Uterus (tissue), 3 donors: ENCODE measurements at regions not wholly inside any gene's neighbourhood (a gene's known extent, or its start where the extent isn't known, plus 50 kb on each side); places are given as distances from the start of the nearest gene placed in this dataset.

Experiments used
- DNase-seq, 2 donors: peaks; one replicate each; pipeline ENCODE4 v3.0.0-alpha.2; 2019 to 2020
- H3K27ac ChIP-seq, 2 donors: fragments of 200-600 bp; sonication (generic); 1 replicate in 1 of 2; 2 replicates in 1 of 2; pipeline ENCODE4 v1.5.1; 2016 to 2018
- H3K27me3 ChIP-seq, 2 donors: fragments of 200-600 bp; sonication (generic); one replicate each; pipeline ENCODE4 v1.5.1; 2018 to 2019; ENCODE audit warnings: control low read depth in 1 of 2
- H3K36me3 ChIP-seq, 2 donors: fragments of 200-600 bp; sonication (generic); one replicate each; pipeline ENCODE4 v1.5.1; 2019; ENCODE audit warnings: control low read depth in 1 of 2
- H3K4me1 ChIP-seq, 2 donors: fragments of 200-600 bp; sonication (generic); one replicate each; pipeline ENCODE4 v1.5.1; 2018 to 2019; ENCODE audit warnings: control low read depth in 1 of 2
- H3K4me3 ChIP-seq, 2 donors: fragments of 200-600 bp; sonication (generic); 1 replicate in 1 of 2; 2 replicates in 1 of 2; pipeline ENCODE4 v1.5.1; 2018 to 2019; ENCODE audit warnings: mild to moderate bottlenecking in 1 of 2
- H3K9me3 ChIP-seq, 2 donors: fragments of 200-600 bp; sonication (generic); one replicate each; pipeline ENCODE4 v1.5.1; 2019; ENCODE audit warnings: control low read depth in 1 of 2
- POLR2A ChIP-seq, 2 donors: fragments of 450-650 bp; IDR thresholded peaks; one replicate each; pipeline ENCODE4 v1.6.1; 2016; ENCODE audit warnings: antibody characterized with exemption in 2 of 2, mild to moderate bottlenecking in 1 of 2, moderate library complexity in 1 of 2
- intact Hi-C: fragments of 100-400 bp; cut with DNase I; formaldehyde crosslinking; loops from one replicate; pipeline ENCODE4 v1.15.1; 2023; ENCODE audit warnings: low total_unique reads
- TF ChIP-seq, protein P1 (sequence below), 4 experiments: fragments of 200-600 bp in 2 of 4; fragments of 450-650 bp in 2 of 4; sonication (generic) in 2 of 4; IDR thresholded peaks; one replicate each; pipeline ENCODE4 v1.5.1; 2016 to 2019; ENCODE audit warnings: antibody characterized with exemption in 4 of 4, mild to moderate bottlenecking in 2 of 4, moderate library complexity in 1 of 4
- donor health status: DM: yes; HTN: yes; CAD: no.

DNA sequence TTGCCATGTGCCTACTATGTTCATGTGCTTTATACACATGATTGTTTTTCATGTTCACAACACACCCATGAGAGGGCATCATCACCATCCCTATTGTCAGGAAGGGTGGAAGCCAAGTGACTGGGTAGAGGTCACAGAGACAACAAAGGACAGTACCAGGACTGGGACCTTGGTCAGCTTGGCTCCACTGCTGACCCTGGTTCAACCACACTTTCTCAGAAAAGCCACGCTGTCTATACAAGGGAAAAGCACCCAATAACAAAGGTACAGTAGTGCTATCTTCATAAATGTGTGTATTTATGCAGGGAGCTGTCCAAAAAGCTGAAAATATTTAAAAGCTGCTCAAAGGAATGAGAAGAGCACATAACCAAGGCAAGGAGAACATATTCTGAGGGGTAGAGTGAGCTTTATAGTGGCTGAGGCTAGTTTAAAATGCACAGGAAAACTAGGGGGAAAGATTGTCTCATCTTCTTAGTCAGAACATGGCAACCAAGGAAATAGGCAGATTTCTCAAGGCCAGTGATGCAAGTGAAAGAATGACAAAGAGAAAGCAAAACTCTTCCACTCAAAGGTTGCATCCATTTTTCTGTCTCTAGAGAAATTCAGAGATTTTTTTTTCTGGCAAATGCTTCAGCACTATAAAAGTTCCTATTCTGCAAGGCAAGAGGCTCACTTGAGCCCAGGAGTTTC, 415.0 kb downstream of the FOXO1 start:
- H3K27me3 ChIP-seq = no peaks in the 10 kb centered on the region
- H3K36me3 ChIP-seq = no peaks in the 10 kb centered on the region
- H3K4me3 ChIP-seq = no peak overlapping the region
- H3K4me1 ChIP-seq = no peaks in the 10 kb centered on the region
- TF ChIP-seq POLR2A (IDR thresholded peaks at IDR 0.05) = no peak
- TF ChIP-seq, protein P1, sequence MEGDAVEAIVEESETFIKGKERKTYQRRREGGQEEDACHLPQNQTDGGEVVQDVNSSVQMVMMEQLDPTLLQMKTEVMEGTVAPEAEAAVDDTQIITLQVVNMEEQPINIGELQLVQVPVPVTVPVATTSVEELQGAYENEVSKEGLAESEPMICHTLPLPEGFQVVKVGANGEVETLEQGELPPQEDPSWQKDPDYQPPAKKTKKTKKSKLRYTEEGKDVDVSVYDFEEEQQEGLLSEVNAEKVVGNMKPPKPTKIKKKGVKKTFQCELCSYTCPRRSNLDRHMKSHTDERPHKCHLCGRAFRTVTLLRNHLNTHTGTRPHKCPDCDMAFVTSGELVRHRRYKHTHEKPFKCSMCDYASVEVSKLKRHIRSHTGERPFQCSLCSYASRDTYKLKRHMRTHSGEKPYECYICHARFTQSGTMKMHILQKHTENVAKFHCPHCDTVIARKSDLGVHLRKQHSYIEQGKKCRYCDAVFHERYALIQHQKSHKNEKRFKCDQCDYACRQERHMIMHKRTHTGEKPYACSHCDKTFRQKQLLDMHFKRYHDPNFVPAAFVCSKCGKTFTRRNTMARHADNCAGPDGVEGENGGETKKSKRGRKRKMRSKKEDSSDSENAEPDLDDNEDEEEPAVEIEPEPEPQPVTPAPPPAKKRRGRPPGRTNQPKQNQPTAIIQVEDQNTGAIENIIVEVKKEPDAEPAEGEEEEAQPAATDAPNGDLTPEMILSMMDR (IDR thresholded peaks at IDR 0.05) = no peak
- no peak for DNase-seq
- intact Hi-C loops = no loop called here
- H3K9me3 ChIP-seq = no peaks in the 10 kb centered on the region
- H3K27ac ChIP-seq = peak overlapping the region; percentile 67 to 68

DNA sequence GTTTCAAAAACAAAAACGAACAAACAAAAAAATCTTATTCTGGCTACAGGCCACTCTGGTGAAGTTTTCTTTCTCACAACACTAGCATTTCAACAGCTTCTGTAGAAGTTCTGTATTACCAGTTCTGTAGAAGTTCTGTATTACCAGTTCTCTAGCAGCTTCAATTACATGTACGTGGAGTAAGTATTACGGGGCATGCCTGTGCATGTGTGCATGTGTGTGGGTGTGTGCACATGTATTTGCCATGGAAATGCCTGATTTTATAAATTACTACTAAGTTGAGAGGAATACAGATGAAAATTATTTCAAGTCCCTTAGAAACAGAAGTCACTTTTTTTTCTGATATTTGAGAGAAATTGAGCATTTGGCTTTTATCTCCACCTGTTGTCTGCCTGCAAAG, 414.2 kb downstream of the FOXO1 start:
- Histone ChIP-seq H3K27ac (peak overlapping the region; percentile 67 to 68), H3K36me3 (no peaks in the 10 kb centered on the region), H3K27me3 (no peaks in the 10 kb centered on the region), H3K9me3 (no peaks in the 10 kb centered on the region), H3K4me1 (no peaks in the 10 kb centered on the region), H3K4me3 (no peak overlapping the region)
- intact Hi-C loops = no loop called here
- no peak for DNase-seq
- TF ChIP-seq, protein P1 (IDR thresholded peaks at IDR 0.05) = no peak
- no peak for TF ChIP-seq POLR2A (IDR thresholded peaks at IDR 0.05)

DNA sequence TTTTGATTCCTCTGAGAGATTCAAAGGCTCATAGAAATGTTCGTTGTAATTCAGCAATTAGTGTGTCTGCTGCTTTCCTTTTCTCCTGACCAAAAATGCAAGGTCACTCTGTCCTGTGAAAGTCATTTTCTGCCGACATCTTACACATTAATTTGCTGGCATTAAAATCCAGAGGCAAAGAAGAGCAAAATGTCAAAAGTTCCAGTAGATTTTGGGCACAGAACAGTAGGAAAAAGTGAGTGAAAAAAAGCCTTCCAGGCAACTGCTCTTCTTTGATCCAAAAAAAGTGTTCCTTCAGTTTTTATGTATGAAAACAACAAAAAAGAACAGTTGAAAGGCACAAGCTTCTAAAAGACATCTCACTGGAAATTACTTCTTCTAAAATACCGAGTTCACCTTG, 413.8 kb downstream of the FOXO1 start:
- TF ChIP-seq, protein P1 (IDR thresholded peaks at IDR 0.05) = no peak
- no peak for TF ChIP-seq POLR2A (IDR thresholded peaks at IDR 0.05)
- Histone ChIP-seq H3K27ac (peak overlapping the region; percentile 67 to 68), H3K9me3 (no peaks in the 10 kb centered on the region)

DNA sequence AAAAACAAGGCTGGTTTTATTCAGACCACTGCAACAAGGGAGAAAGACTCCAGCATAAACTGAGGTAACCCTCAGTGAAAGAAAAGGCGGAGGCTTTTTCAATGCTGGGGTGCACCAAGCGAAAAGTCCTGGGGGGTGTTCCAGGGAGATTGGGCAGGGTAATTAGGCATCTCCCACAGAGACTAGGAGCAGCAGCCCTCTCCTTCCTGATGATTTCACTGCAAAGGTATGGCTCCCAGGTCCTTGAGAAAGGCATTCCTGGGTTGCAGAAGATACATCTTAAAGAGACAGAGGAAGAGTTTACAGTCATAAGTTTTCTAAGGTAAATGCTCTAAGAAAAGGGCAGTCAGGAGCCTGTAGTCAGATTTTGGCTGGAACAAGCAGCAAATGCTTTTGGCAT, 412.0 kb downstream of the FOXO1 start:
- TF ChIP-seq POLR2A (IDR thresholded peaks at IDR 0.05) = no peak
- TF ChIP-seq, protein P1 (IDR thresholded peaks at IDR 0.05) = no peak

More for the DNA sequence above, 413.8 kb downstream of the FOXO1 start:
- H3K36me3 ChIP-seq = no peaks in the 10 kb centered on the region
- H3K4me1 ChIP-seq = no peaks in the 10 kb centered on the region
- intact Hi-C loops = no loop called here
- no peak for DNase-seq
- H3K27me3 ChIP-seq = no peaks in the 10 kb centered on the region
- no peak overlapping the region for H3K4me3 ChIP-seq

DNA sequence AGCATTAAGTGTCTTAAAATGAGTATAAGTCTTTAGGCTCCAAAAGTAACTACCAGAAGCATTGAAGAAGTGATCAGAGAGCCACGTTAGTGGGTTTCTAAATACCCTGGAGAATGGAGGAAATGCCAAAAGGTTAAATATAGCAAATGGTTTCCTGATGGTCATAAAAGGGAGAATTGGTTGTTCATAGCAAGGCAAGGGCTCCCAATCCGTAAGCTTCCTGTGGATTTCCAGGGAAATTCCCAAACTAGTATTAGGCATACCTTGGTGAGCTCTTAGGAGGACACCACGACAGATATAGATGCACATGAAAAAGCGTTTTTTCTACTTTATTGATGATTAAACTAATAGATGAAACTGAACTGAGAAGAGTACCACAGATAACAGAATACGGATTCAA, 410.9 kb downstream of the FOXO1 start:
- H3K27ac ChIP-seq = no peak overlapping the region
- no peak overlapping the region for H3K4me3 ChIP-seq
- H3K36me3 ChIP-seq = no peaks in the 10 kb centered on the region
- no peaks in the 10 kb centered on the region for H3K27me3 ChIP-seq
- TF ChIP-seq POLR2A (IDR thresholded peaks at IDR 0.05) = no peak
- TF ChIP-seq, protein P1 (IDR thresholded peaks at IDR 0.05) = no peak
- peaks cover 0 to 6% of the 10 kb centered on the region in 2 donors for H3K4me1 ChIP-seq
- H3K9me3 ChIP-seq = no peaks in the 10 kb centered on the region
- intact Hi-C loops = no loop called here
- DNase-seq = no peak

More for the DNA sequence above, 412.0 kb downstream of the FOXO1 start:
- intact Hi-C loops = no loop called here
- Histone ChIP-seq H3K4me1 (peaks cover 0 to 2% of the 10 kb centered on the region in 2 donors), H3K36me3 (no peaks in the 10 kb centered on the region), H3K9me3 (no peaks in the 10 kb centered on the region), H3K4me3 (no peak overlapping the region), H3K27me3 (no peaks in the 10 kb centered on the region), H3K27ac (peak overlapping the region in 1 of 2 donors; percentile 67)
- DNase-seq = no peak
